Osteocyte (in vitro differentiated cells): ENCODE measurements at regions not wholly inside any gene's neighbourhood (a gene's known extent, or its start where the extent isn't known, plus 50 kb on each side); places are given as distances from the start of the nearest gene placed in this dataset.

ENCODE experiments used
- DNase-seq: peaks from one replicate; pipeline ENCODE4 v3.0.0; 2021; ENCODE audit warnings: mixed read lengths; ENCODE audit not compliant: unreplicated experiment; ENCODE audit errors: extremely low spot score
- H3K27ac Mint-ChIP-seq: one replicate; pipeline ENCODE4 v1.8.0; 2021; ENCODE audit warnings: mild to moderate bottlenecking, mixed read lengths; ENCODE audit not compliant: unreplicated experiment
- H3K27me3 Mint-ChIP-seq: one replicate; pipeline ENCODE4 v1.8.0; 2021; ENCODE audit warnings: mixed read lengths; ENCODE audit not compliant: unreplicated experiment
- H3K36me3 Mint-ChIP-seq: one replicate; pipeline ENCODE4 v1.8.0; 2021; ENCODE audit warnings: mixed read lengths; ENCODE audit not compliant: unreplicated experiment
- H3K4me1 Mint-ChIP-seq: one replicate; pipeline ENCODE4 v1.8.0; 2021; ENCODE audit warnings: mixed read lengths; ENCODE audit not compliant: unreplicated experiment
- H3K4me3 Mint-ChIP-seq: one replicate; pipeline ENCODE4 v1.8.0; 2021; ENCODE audit warnings: mild to moderate bottlenecking, moderate library complexity, mixed read lengths; ENCODE audit not compliant: unreplicated experiment
- H3K9me3 Mint-ChIP-seq: one replicate; pipeline ENCODE4 v1.8.0; 2021; ENCODE audit warnings: mixed read lengths; ENCODE audit not compliant: unreplicated experiment
- TF ChIP-seq, protein P1 (sequence below): fragments of 200-600 bp; sonication (generic); IDR thresholded peaks from 2 replicates; pipeline ENCODE4 v1.5.0; 2021; ENCODE audit warnings: antibody characterized with exemption, mild to moderate bottlenecking, moderate library complexity

DNA sequence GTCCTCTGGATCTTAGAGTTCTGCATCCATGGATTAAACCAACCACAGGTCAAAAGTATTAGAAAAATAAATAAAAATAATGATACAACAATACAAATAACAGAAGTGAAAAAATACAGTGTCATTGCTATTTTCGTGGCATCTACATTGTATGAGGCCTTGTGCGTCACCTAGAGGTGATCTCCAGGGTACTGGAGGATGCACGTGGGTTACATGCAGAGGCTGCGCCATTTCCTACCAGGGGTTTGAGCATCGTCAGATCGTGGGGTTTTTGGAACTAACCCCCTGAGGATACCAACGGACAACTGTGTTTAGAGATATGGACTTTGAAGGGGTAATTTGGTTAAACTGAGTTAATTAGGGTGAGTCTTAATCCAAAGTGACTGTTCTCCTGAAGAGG, 224.7 kb downstream of the ENGASE start:
- Mint-ChIP-seq H3K4me3 (no peak overlapping the region), H3K9me3 (no peaks in the 10 kb centered on the region), H3K27me3 (peaks cover 9% of the 10 kb centered on the region), H3K4me1 (no peaks in the 10 kb centered on the region), H3K27ac (no peak overlapping the region), H3K36me3 (no peaks in the 10 kb centered on the region)
- no peak for DNase-seq
- TF ChIP-seq, protein P1, sequence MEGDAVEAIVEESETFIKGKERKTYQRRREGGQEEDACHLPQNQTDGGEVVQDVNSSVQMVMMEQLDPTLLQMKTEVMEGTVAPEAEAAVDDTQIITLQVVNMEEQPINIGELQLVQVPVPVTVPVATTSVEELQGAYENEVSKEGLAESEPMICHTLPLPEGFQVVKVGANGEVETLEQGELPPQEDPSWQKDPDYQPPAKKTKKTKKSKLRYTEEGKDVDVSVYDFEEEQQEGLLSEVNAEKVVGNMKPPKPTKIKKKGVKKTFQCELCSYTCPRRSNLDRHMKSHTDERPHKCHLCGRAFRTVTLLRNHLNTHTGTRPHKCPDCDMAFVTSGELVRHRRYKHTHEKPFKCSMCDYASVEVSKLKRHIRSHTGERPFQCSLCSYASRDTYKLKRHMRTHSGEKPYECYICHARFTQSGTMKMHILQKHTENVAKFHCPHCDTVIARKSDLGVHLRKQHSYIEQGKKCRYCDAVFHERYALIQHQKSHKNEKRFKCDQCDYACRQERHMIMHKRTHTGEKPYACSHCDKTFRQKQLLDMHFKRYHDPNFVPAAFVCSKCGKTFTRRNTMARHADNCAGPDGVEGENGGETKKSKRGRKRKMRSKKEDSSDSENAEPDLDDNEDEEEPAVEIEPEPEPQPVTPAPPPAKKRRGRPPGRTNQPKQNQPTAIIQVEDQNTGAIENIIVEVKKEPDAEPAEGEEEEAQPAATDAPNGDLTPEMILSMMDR, result no peak

DNA sequence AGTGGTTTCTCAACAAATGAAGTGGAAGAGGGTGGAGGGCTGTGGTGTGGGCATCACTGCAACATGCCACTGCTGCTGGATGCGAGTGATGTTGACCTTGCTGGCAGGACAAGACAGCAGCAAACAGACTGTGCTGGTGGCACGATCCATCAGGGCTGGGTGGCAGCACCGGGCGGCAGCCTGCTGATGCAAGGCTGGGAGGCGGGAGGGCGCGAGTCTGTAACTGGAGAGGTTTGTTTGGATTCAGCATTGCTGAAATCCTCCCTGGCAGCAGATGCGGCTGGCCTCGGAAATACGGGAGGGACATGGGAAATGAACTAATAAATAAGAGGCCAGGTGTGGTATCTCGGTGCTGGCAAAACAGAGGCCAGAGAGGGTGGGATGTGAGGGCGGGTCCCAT, 224.2 kb downstream of the ENGASE start:
- no peaks in the 10 kb centered on the region for H3K4me1 Mint-ChIP-seq
- H3K9me3 Mint-ChIP-seq, result no peaks in the 10 kb centered on the region
- TF ChIP-seq, protein P1, result no peak
- H3K4me3 Mint-ChIP-seq, result no peak overlapping the region
- H3K36me3 Mint-ChIP-seq, result no peaks in the 10 kb centered on the region
- peaks cover 9% of the 10 kb centered on the region for H3K27me3 Mint-ChIP-seq
- no peak overlapping the region for H3K27ac Mint-ChIP-seq
- DNase-seq, result no peak

DNA sequence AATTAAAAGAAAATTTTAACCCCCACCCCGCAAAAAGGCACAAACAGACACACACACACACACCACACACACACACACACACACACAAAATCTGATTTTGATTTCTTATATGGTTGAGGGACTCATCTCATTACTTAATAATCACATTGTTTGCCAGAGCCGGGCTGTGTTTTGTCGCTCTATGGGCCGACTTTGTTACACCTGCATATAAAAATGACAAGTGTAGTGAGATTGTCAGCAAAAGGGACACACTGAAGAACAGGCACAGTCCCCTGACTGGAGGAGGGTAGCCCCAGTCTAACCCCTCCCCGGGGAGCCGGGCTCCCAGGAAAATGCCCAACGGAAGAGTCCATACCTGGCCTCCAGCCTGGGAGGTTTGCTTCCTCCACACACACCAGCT, 221.6 kb downstream of the ENGASE start:
- H3K27ac Mint-ChIP-seq, result no peak overlapping the region
- no peaks in the 10 kb centered on the region for H3K4me1 Mint-ChIP-seq
- DNase-seq, result no peak
- no peaks in the 10 kb centered on the region for H3K36me3 Mint-ChIP-seq
- peaks cover 9% of the 10 kb centered on the region for H3K27me3 Mint-ChIP-seq
- TF ChIP-seq, protein P1, result no peak
- no peaks in the 10 kb centered on the region for H3K9me3 Mint-ChIP-seq
- H3K4me3 Mint-ChIP-seq, result no peak overlapping the region

DNA sequence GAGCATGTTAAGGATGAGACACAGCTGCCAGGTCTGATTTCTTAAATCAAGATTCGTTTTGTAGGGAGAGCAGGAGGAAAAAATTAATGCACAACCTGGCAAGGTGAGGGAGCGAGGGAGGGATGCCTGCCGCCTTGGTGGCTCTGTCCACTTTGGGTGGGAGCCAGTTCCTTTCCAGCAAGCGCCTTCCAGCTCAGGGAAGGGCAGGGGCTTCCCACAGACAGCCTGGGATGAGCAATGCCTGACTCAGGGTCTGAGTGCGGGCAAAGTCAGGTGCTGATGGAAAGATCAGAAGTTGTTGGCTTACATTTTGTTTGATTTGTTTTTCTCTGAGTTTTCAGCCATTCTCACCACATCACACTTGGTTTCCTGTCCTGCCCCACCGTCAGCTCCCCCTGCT, 220.7 kb downstream of the ENGASE start:
- Mint-ChIP-seq H3K27me3 (peaks cover 9% of the 10 kb centered on the region), H3K4me1 (no peaks in the 10 kb centered on the region), H3K27ac (no peak overlapping the region), H3K36me3 (no peaks in the 10 kb centered on the region), H3K4me3 (no peak overlapping the region), H3K9me3 (no peaks in the 10 kb centered on the region)
- TF ChIP-seq, protein P1, result no peak
- DNase-seq, result no peak

DNA sequence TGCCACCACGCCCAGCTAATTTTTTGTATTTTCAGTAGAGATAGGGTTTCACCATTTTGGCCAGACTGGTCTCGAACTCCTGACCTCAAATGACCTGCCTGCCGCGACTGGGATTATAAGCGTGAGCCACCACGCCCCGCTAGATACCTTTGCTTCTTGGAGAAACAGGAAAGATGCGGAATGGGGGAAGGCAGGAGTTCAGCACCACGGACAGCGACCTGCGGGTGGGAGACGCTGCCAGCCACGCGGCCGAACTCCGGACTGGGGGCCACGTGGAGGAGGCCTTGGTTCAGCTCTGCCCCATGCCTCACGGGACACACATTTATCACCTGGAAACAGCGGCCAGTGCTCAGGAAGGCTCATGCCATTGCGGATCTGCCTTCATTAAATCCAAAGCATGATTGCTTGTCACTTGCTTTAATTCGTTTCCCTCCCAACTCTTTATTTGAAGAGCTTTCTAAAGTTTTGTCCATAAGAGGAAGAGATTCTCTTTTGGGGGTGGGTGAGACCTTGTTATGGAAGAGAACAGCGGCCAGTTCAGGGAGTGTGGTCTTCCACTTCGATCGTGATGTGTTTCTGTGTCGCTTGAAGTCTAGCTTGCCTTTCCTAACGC, 219.9 kb downstream of the ENGASE start:
- no peak overlapping the region for H3K27ac Mint-ChIP-seq
- TF ChIP-seq, protein P1, result no peak
- no peaks in the 10 kb centered on the region for H3K36me3 Mint-ChIP-seq
- H3K27me3 Mint-ChIP-seq, result peaks cover 9% of the 10 kb centered on the region
- no peaks in the 10 kb centered on the region for H3K4me1 Mint-ChIP-seq
- no peak for DNase-seq
- no peaks in the 10 kb centered on the region for H3K9me3 Mint-ChIP-seq
- H3K4me3 Mint-ChIP-seq, result no peak overlapping the region
